ENCODE measurements at regions not wholly inside any gene's neighbourhood (a gene's known extent, or its start where the extent isn't known, plus 50 kb on each side); places are given as distances from the start of the nearest gene placed in this dataset.

DNA sequence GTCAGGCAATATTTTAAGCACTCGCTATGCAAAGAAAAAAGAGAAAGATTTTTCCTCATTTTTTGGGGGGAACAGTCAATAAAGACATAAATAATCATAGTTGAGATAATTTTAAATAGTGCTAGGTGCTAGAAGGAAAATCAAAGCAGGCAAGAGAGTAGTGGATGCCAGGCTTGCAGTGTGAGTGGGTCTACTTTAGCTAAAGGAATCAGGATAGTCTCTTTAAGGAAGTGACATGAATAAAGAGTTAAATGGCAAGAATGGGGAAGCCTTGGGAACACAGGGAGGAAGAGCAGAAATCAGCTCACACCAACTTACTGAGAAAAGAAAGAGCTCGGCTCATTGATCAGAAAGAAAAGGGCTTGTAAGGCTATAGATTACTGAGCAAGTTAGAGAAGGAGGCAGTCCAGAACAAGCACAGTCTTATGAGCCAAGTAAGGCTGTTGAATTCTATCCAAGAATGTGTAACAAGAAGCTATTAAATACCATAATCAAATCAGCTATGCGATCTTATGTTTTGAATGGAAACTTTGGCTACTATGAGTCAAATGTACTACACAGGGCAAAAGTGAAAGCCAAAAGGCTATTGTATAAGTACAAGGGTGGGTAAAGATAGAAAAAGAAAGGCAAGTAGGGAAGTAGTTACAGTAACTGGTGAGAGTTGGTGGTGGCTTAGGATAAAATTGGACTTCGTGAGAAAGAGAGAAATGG is 833.8 kb upstream of the PIK3C3 start:
- TF ChIP-seq EZH2phosphoT487 (IDR thresholded peaks at IDR 0.05; ENCODE audit: unreplicated experiment) (no peak), CTCF (conservative IDR thresholded peaks at IDR 0.05; ENCODE audit: low read depth in 2 of 2) (no peak), EZH2 (IDR thresholded peaks at IDR 0.05; ENCODE audit: low read depth, unreplicated experiment) (no peak), CREB1 (CRISPR knock-in tag; IDR thresholded peaks at IDR 0.05; ENCODE audit: low read depth) (no peak), ETS1 (IDR thresholded peaks at IDR 0.05) (no peak), JUNB (IDR thresholded peaks at IDR 0.05; ENCODE audit: unreplicated experiment) (no peak), POLR2AphosphoS5 (IDR thresholded peaks at IDR 0.05; ENCODE audit: low read depth) (no peak)
- TF ChIP-seq, protein P1, sequence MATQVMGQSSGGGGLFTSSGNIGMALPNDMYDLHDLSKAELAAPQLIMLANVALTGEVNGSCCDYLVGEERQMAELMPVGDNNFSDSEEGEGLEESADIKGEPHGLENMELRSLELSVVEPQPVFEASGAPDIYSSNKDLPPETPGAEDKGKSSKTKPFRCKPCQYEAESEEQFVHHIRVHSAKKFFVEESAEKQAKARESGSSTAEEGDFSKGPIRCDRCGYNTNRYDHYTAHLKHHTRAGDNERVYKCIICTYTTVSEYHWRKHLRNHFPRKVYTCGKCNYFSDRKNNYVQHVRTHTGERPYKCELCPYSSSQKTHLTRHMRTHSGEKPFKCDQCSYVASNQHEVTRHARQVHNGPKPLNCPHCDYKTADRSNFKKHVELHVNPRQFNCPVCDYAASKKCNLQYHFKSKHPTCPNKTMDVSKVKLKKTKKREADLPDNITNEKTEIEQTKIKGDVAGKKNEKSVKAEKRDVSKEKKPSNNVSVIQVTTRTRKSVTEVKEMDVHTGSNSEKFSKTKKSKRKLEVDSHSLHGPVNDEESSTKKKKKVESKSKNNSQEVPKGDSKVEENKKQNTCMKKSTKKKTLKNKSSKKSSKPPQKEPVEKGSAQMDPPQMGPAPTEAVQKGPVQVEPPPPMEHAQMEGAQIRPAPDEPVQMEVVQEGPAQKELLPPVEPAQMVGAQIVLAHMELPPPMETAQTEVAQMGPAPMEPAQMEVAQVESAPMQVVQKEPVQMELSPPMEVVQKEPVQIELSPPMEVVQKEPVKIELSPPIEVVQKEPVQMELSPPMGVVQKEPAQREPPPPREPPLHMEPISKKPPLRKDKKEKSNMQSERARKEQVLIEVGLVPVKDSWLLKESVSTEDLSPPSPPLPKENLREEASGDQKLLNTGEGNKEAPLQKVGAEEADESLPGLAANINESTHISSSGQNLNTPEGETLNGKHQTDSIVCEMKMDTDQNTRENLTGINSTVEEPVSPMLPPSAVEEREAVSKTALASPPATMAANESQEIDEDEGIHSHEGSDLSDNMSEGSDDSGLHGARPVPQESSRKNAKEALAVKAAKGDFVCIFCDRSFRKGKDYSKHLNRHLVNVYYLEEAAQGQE (IDR thresholded peaks at IDR 0.05; ENCODE audit: unreplicated experiment), result no peak

All from GM23338 (cell line).